Endothelial cell of umbilical vein (primary cell): ENCODE measurements at regions not wholly inside any gene's neighbourhood (a gene's known extent, or its start where the extent isn't known, plus 50 kb on each side); places are given as distances from the start of the nearest gene placed in this dataset.

Experiments
- BruUV-seq: library from RNA; stranded (reverse); fragments of 400-500 nt; replicated peaks from 2 replicates; lab custom pipeline; 2021; lab: Mats Ljungman, UMichigan
- CTCF ChIA-PET: fragments of 300-600, 350-600 bp; sonication (Branson Sonifier 250); formaldehyde crosslinking; loops from one replicate; lab custom pipeline; 2021; ENCODE audit warnings: antibody characterized with exemption, inconsistent platforms; lab: Charles Lee
- POLR2A ChIA-PET: fragments of 300-600, 350-600 bp; sonication (Branson Sonifier 250); formaldehyde crosslinking; loops from one replicate; lab custom pipeline; 2021; ENCODE audit warnings: antibody characterized with exemption, inconsistent platforms; lab: Charles Lee
- DNase-seq: peaks from one replicate; pipeline ENCODE4 v3.0.0-alpha.2; 2011; ENCODE audit warnings: low read depth, low spot score
- FAIRE-seq: peaks from 2 replicates; lab custom pipeline; 2011; peaks lifted over from hg19 to GRCh38; lab: Jason Lieb, UNC
- H2AFZ ChIP-seq: 2 replicates; pipeline ENCODE4 v1.6.0; 2012; ENCODE audit warnings: low read depth, low read length, control low read depth, inconsistent platforms
- H3K27ac ChIP-seq: 2 replicates; pipeline ENCODE4 v1.5.1; 2011; ENCODE audit warnings: low read depth, mild to moderate bottlenecking, control low read depth, low read length, moderate library complexity; ENCODE audit not compliant: insufficient read depth
- H3K27me3 ChIP-seq, 2 experiments: 2 replicates each; pipeline versions ENCODE4 v1.6.0 to v1.6.1; 2011; ENCODE audit warnings: low read length in 2 of 2, mixed read lengths in 1 of 2; ENCODE audit not compliant: control insufficient read depth in 2 of 2, insufficient read depth in 2 of 2
- H3K36me3 ChIP-seq, 2 experiments: 2 replicates in 1 of 2; 3 replicates in 1 of 2; pipeline ENCODE4 v1.5.1; 2011; ENCODE audit warnings: low read length in 2 of 2, mild to moderate bottlenecking in 1 of 2, moderate library complexity in 1 of 2; ENCODE audit not compliant: control insufficient read depth in 2 of 2, insufficient read depth in 2 of 2; ENCODE audit errors: extremely low read depth in 1 of 2
- H3K4me1 ChIP-seq: 3 replicates; pipeline ENCODE4 v1.5.1; 2011; ENCODE audit warnings: mild to moderate bottlenecking, low read length; ENCODE audit not compliant: control insufficient read depth, insufficient read depth; ENCODE audit errors: extremely low read depth
- H3K4me2 ChIP-seq: 2 replicates; pipeline ENCODE4 v1.6.1; 2011; ENCODE audit warnings: low read length, control low read depth, mixed read lengths; ENCODE audit not compliant: insufficient read depth
- H3K4me3 ChIP-seq, 3 experiments: fragments of 200-600 bp in 1 of 3; sonication (generic), shearing (Covaris generic) in 1 of 3; replicated peaks in 1 of 3; 2 replicates each; pipeline ENCODE4 v1.5.1; 2011 to 2016; ENCODE audit warnings: control low read depth in 3 of 3, low read length in 3 of 3, mild to moderate bottlenecking in 2 of 3, inconsistent platforms in 1 of 3, low read depth in 1 of 3, moderate library complexity in 1 of 3; ENCODE audit not compliant: insufficient read depth in 1 of 3
- H3K79me2 ChIP-seq: 2 replicates; pipeline ENCODE4 v1.6.0; 2012; ENCODE audit warnings: low read length, inconsistent platforms; ENCODE audit not compliant: control insufficient read depth, insufficient read depth
- H3K9ac ChIP-seq: replicated peaks from 2 replicates; pipeline ENCODE3; 2011; ENCODE audit warnings: low read length, control low read depth; ENCODE audit not compliant: insufficient read depth; ENCODE audit errors: extremely low read depth
- H3K9me1 ChIP-seq: replicated peaks from 3 replicates; pipeline ENCODE4 v1.6.0; 2011; ENCODE audit warnings: mild to moderate bottlenecking, low read length; ENCODE audit not compliant: control insufficient read depth, insufficient read depth; ENCODE audit errors: extremely low read depth
- H3K9me3 ChIP-seq: replicated peaks from 2 replicates; pipeline ENCODE4 v1.5.1; 2012; ENCODE audit warnings: low read length, inconsistent platforms; ENCODE audit not compliant: control insufficient read depth, insufficient read depth
- H4K20me1 ChIP-seq: replicated peaks from 2 replicates; pipeline ENCODE3; 2011; ENCODE audit warnings: mild to moderate bottlenecking, low read length; ENCODE audit not compliant: control insufficient read depth, insufficient read depth; ENCODE audit errors: extremely low read depth
- EZH2 ChIP-seq: IDR thresholded peaks from 2 replicates; pipeline ENCODE4 v1.6.1; 2012; ENCODE audit warnings: borderline replicate concordance, low read depth, mild to moderate bottlenecking, moderate library complexity, low read length, inconsistent platforms; ENCODE audit not compliant: severe bottlenecking
- FOS ChIP-seq: IDR thresholded peaks from 2 replicates; pipeline ENCODE4 v1.6.1; 2011; ENCODE audit warnings: mild to moderate bottlenecking, low read length, moderate library complexity, borderline replicate concordance; ENCODE audit not compliant: insufficient read depth
- GATA2 ChIP-seq: IDR thresholded peaks from 2 replicates; pipeline ENCODE4 v1.7.0; 2011; ENCODE audit warnings: low read depth, mild to moderate bottlenecking, moderate library complexity, mixed read lengths, low read length; ENCODE audit not compliant: insufficient read length, insufficient read depth
- JUN ChIP-seq: IDR thresholded peaks from 2 replicates; pipeline ENCODE4 v1.6.1; 2011; ENCODE audit warnings: borderline replicate concordance, low read depth; ENCODE audit not compliant: insufficient read length, insufficient read depth
- MYC ChIP-seq: IDR thresholded peaks from one replicate; pipeline ENCODE4 v1.6.1; 2011; ENCODE audit warnings: mild to moderate bottlenecking, low read depth, low read length
- POLR2AphosphoS5 ChIP-seq: IDR thresholded peaks from 2 replicates; pipeline ENCODE4 v1.6.1; 2012; ENCODE audit warnings: low read depth, mild to moderate bottlenecking, control low read depth, low read length, moderate library complexity; ENCODE audit not compliant: insufficient read depth
- dilution Hi-C: fragments of 300-500 bp; cut with MboI; formaldehyde crosslinking; loops from one replicate; pipeline ENCODE4 v1.15.0; 2019; ENCODE audit warnings: low sequenced_read_pairs; ENCODE audit not compliant: extremely low pct_ligation_motif_present
- intact Hi-C: fragments of 100-400 bp; cut with micrococcal nuclease; formaldehyde crosslinking; loops from one replicate; pipeline ENCODE4 v1.10.0; 2022
- TF ChIP-seq, protein P1 (sequence below), 2 donors: IDR thresholded peaks; 1 replicate in 1 of 2; 2 replicates in 1 of 2; pipeline ENCODE4 v1.5.1; 2011; ENCODE audit warnings: low read length in 2 of 2, mild to moderate bottlenecking in 2 of 2, moderate library complexity in 2 of 2, control low read depth in 1 of 2, inconsistent platforms in 1 of 2, low read depth in 1 of 2; ENCODE audit not compliant: insufficient read depth in 1 of 2; ENCODE audit errors: extremely low read depth in 1 of 2
- TF ChIP-seq, protein P2 (sequence below): IDR thresholded peaks from 2 replicates; pipeline ENCODE4 v1.6.1; 2011; ENCODE audit not compliant: insufficient read depth, insufficient read length

DNA sequence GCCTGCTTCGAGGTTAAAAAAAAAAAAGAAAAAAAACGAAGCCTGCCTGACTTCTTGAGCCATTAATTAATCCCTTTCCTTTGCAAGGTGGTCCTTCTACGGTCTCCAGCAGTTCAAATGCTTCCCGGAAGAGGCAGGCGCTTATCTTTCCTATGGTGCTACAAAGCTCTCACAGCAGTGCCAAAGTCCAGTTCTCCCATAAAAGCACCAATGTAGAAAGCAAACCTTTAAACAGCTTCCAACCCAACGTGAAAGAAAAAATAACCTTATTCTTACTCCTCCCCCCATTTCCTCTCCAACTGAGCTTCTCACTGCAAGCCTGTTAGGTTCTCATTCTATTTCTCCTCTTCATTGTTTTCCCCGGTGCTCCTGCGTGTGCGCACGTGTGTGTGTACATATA, 317.4 kb upstream of the SOX11 start:
- CTCF ChIA-PET: no interaction called here
- FAIRE-seq: no peak
- H3K79me2 ChIP-seq: no peaks in the 10 kb centered on the region

DNA sequence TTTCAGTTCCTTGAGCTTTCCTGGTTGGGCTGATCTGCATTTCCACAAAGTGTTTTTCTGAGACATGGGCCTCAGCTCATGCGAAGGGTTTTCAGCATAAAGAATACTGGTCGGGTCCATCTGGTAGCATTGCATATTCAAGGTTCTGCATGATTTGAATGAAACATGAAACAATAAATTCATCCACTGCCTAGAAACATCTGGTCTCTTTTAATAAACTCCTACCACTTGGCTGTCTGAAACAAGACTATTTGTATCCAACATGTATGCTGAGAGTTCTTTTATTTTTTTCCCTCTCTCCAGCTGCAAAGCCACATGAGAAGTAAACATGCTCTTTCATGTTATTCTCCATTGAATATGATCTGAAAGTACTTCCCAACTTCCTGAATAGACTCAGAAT, 314.9 kb upstream of the SOX11 start:
- BruUV-seq: no TSS peak
- H3K79me2 ChIP-seq: no peaks in the 10 kb centered on the region
- FAIRE-seq: no peak

More for the DNA sequence above, 317.4 kb upstream of the SOX11 start:
- no peak overlapping the region for H3K4me3 ChIP-seq
- POLR2A ChIA-PET: no interaction called here
- H3K27ac ChIP-seq: no peak overlapping the region
- H3K36me3 ChIP-seq: no peaks in the 10 kb centered on the region
- no peaks in the 10 kb centered on the region for H3K9me3 ChIP-seq
- no peak overlapping the region for H3K9ac ChIP-seq
- no peaks in the 10 kb centered on the region for H3K9me1 ChIP-seq
- H3K4me1 ChIP-seq: no peaks in the 10 kb centered on the region
- dilution Hi-C loops (no loop called here), intact Hi-C loops (no loop called here)
- BruUV-seq: no TSS peak
- H2AFZ ChIP-seq: no peak overlapping the region
- H3K27me3 ChIP-seq: no peaks in the 10 kb centered on the region
- no peak for DNase-seq
- H4K20me1 ChIP-seq: no peaks in the 10 kb centered on the region
- no peak for TF ChIP-seq GATA2
- TF ChIP-seq FOS: no peak
- TF ChIP-seq, protein P1, sequence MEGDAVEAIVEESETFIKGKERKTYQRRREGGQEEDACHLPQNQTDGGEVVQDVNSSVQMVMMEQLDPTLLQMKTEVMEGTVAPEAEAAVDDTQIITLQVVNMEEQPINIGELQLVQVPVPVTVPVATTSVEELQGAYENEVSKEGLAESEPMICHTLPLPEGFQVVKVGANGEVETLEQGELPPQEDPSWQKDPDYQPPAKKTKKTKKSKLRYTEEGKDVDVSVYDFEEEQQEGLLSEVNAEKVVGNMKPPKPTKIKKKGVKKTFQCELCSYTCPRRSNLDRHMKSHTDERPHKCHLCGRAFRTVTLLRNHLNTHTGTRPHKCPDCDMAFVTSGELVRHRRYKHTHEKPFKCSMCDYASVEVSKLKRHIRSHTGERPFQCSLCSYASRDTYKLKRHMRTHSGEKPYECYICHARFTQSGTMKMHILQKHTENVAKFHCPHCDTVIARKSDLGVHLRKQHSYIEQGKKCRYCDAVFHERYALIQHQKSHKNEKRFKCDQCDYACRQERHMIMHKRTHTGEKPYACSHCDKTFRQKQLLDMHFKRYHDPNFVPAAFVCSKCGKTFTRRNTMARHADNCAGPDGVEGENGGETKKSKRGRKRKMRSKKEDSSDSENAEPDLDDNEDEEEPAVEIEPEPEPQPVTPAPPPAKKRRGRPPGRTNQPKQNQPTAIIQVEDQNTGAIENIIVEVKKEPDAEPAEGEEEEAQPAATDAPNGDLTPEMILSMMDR (IDR thresholded peaks at IDR 0.05; ENCODE audit: extremely low read depth in 1 of 2, insufficient read depth in 1 of 2, low read depth in 1 of 2, low read length in 2 of 2): no peak
- TF ChIP-seq MYC: no peak
- H3K4me2 ChIP-seq: no peak overlapping the region

More for the DNA sequence above, 314.9 kb upstream of the SOX11 start:
- H4K20me1 ChIP-seq: no peaks in the 10 kb centered on the region
- H3K4me3 ChIP-seq: no peak overlapping the region
- H3K36me3 ChIP-seq: no peaks in the 10 kb centered on the region
- H3K27ac ChIP-seq: no peak overlapping the region
- DNase-seq: no peak
- H3K9ac ChIP-seq: no peak overlapping the region
- no peaks in the 10 kb centered on the region for H3K4me1 ChIP-seq
- intact Hi-C loops (no loop called here), dilution Hi-C loops (no loop called here)
- no peak overlapping the region for H3K4me2 ChIP-seq
- ChIA-PET POLR2A (no interaction called here), CTCF (no interaction called here)
- H3K9me3 ChIP-seq: no peaks in the 10 kb centered on the region
- no peak overlapping the region for H2AFZ ChIP-seq
- no peaks in the 10 kb centered on the region for H3K27me3 ChIP-seq
- TF ChIP-seq FOS (no peak), EZH2 (no peak), POLR2AphosphoS5 (no peak), MYC (no peak), JUN (no peak), GATA2 (no peak)
- TF ChIP-seq, protein P2, sequence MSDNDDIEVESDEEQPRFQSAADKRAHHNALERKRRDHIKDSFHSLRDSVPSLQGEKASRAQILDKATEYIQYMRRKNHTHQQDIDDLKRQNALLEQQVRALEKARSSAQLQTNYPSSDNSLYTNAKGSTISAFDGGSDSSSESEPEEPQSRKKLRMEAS: no peak
- TF ChIP-seq, protein P1 (IDR thresholded peaks at IDR 0.05; ENCODE audit: extremely low read depth in 1 of 2, insufficient read depth in 1 of 2, low read depth in 1 of 2, low read length in 2 of 2): no peak
- no peaks in the 10 kb centered on the region for H3K9me1 ChIP-seq
